Peyer's patch (tissue), 4 donors: ENCODE measurements at regions not wholly inside any gene's neighbourhood (a gene's known extent, or its start where the extent isn't known, plus 50 kb on each side); places are given as distances from the start of the nearest gene placed in this dataset.
"Not testable (repeated sequence)": the region's sequence is repeated elsewhere in the genome, so short reads cannot be mapped to it uniquely, and the experiment has no call there.

Source experiments
- DNase-seq, 3 donors: peaks; one replicate each; pipeline ENCODE4 v3.0.0-alpha.2; 2017 to 2019
- H3K27ac ChIP-seq, 4 donors: fragments of 200-600 bp; sonication (generic); one replicate each; pipeline ENCODE4 v1.5.1; 2016 to 2019
- H3K27me3 ChIP-seq, 2 donors: fragments of 200-600 bp; sonication (generic); one replicate each; pipeline ENCODE4 v1.5.1; 2019
- H3K36me3 ChIP-seq, 3 donors: fragments of 200-600 bp; sonication (generic); one replicate each; pipeline ENCODE4 v1.5.1; 2016 to 2019
- H3K4me1 ChIP-seq, 4 donors: fragments of 200-600 bp; sonication (generic); one replicate each; pipeline ENCODE4 v1.5.1; 2016 to 2019
- H3K4me3 ChIP-seq, 4 donors: fragments of 200-600 bp; sonication (generic); 1 replicate in 3 of 4; 2 replicates in 1 of 4; pipeline ENCODE4 v1.5.1; 2016 to 2019; ENCODE audit warnings: mild to moderate bottlenecking in 1 of 4
- H3K9me3 ChIP-seq, 4 donors: fragments of 200-600 bp; sonication (generic); one replicate each; pipeline ENCODE4 v1.5.1; 2016 to 2019; ENCODE audit warnings: mild to moderate bottlenecking in 1 of 4
- CTCF ChIP-seq, 6 experiments: fragments of 450-650 bp in 4 of 6; fragments of 200-600 bp in 2 of 6; sonication (generic) in 1 of 6; IDR thresholded peaks; one replicate each; pipeline ENCODE4 v1.5.1; 2017 to 2019; ENCODE audit warnings: antibody characterized with exemption in 6 of 6, mild to moderate bottlenecking in 3 of 6, moderate library complexity in 1 of 6
- POLR2A ChIP-seq, 2 donors: fragments of 450-650 bp; IDR thresholded peaks; one replicate each; pipeline ENCODE4 v1.5.1; 2017; ENCODE audit warnings: antibody characterized with exemption in 2 of 2, mild to moderate bottlenecking in 2 of 2, moderate library complexity in 2 of 2

GRCh38 chr9:79489261-79490000, 82.3 kb upstream of the TLE4 start:
- no peak for TF ChIP-seq CTCF (IDR thresholded peaks at IDR 0.05)
- no peak for TF ChIP-seq POLR2A (IDR thresholded peaks at IDR 0.05)
- Histone ChIP-seq H3K36me3 (no peaks in the 10 kb centered on the region), H3K4me3 (no peak overlapping the region), H3K27ac (no peak overlapping the region), H3K27me3 (no peaks in the 10 kb centered on the region), H3K9me3 (no peaks in the 10 kb centered on the region), H3K4me1 (no peaks in the 10 kb centered on the region)
- DNase-seq = no peak

GRCh38 chr9:79490657-79491248, 81.0 kb upstream of the TLE4 start:
- H3K27me3 ChIP-seq = no peaks in the 10 kb centered on the region
- no peaks in the 10 kb centered on the region for H3K36me3 ChIP-seq
- no peaks in the 10 kb centered on the region for H3K4me1 ChIP-seq
- no peak overlapping the region for H3K4me3 ChIP-seq
- no peak overlapping the region for H3K27ac ChIP-seq
- TF ChIP-seq POLR2A (IDR thresholded peaks at IDR 0.05) = no peak
- no peak for TF ChIP-seq CTCF (IDR thresholded peaks at IDR 0.05)
- DNase-seq = no peak
- H3K9me3 ChIP-seq = no peaks in the 10 kb centered on the region

- H3K27me3 ChIP-seq = no peaks in the 10 kb centered on the region
- H3K4me3 ChIP-seq = no peak overlapping the region
- H3K4me1 ChIP-seq = no peaks in the 10 kb centered on the region
- DNase-seq = no peak
- no peaks in the 10 kb centered on the region for H3K9me3 ChIP-seq
- H3K27ac ChIP-seq = no peak overlapping the region
- no peak for TF ChIP-seq CTCF (IDR thresholded peaks at IDR 0.05)
- TF ChIP-seq POLR2A (IDR thresholded peaks at IDR 0.05) = no peak
- H3K36me3 ChIP-seq = no peaks in the 10 kb centered on the region
Observed at GRCh38 chr9:79492092-79493009, 79.4 kb upstream of the TLE4 start.

GRCh38 chr9:79500196-79500864, 71.4 kb upstream of the TLE4 start:
- not testable (repeated sequence) for H3K27ac ChIP-seq, H3K27me3 ChIP-seq, H3K4me3 ChIP-seq, H3K36me3 ChIP-seq, DNase-seq, H3K4me1 ChIP-seq, H3K9me3 ChIP-seq

- H3K9me3 ChIP-seq = no peaks in the 10 kb centered on the region
- H3K27ac ChIP-seq = no peak overlapping the region
- H3K4me1 ChIP-seq = no peaks in the 10 kb centered on the region
Observed at GRCh38 chr9:79501546-79501945, 70.2 kb upstream of the TLE4 start.

More at GRCh38 chr9:79501546-79501945, 70.2 kb upstream of the TLE4 start:
- no peak overlapping the region for H3K4me3 ChIP-seq
- no peak for TF ChIP-seq POLR2A (IDR thresholded peaks at IDR 0.05)
- no peak for TF ChIP-seq CTCF (IDR thresholded peaks at IDR 0.05)
- no peaks in the 10 kb centered on the region for H3K36me3 ChIP-seq
- DNase-seq = no peak
- no peaks in the 10 kb centered on the region for H3K27me3 ChIP-seq
